Endothelial cell of umbilical vein (primary cell): ENCODE measurements at regions not wholly inside any gene's neighbourhood (a gene's known extent, or its start where the extent isn't known, plus 50 kb on each side); places are given as distances from the start of the nearest gene placed in this dataset.

ENCODE experiments used
- BruUV-seq: library from RNA; stranded (reverse); fragments of 400-500 nt; replicated peaks from 2 replicates; lab custom pipeline; 2021; lab: Mats Ljungman, UMichigan
- CTCF ChIA-PET: fragments of 300-600, 350-600 bp; sonication (Branson Sonifier 250); formaldehyde crosslinking; loops from one replicate; lab custom pipeline; 2021; ENCODE audit warnings: antibody characterized with exemption, inconsistent platforms; lab: Charles Lee
- POLR2A ChIA-PET: fragments of 300-600, 350-600 bp; sonication (Branson Sonifier 250); formaldehyde crosslinking; loops from one replicate; lab custom pipeline; 2021; ENCODE audit warnings: antibody characterized with exemption, inconsistent platforms; lab: Charles Lee
- DNase-seq: peaks from one replicate; pipeline ENCODE4 v3.0.0-alpha.2; 2011; ENCODE audit warnings: low read depth, low spot score
- FAIRE-seq: peaks from 2 replicates; lab custom pipeline; 2011; peaks lifted over from hg19 to GRCh38; lab: Jason Lieb, UNC
- H2AFZ ChIP-seq: 2 replicates; pipeline ENCODE4 v1.6.0; 2012; ENCODE audit warnings: low read depth, low read length, control low read depth, inconsistent platforms
- H3K27ac ChIP-seq: 2 replicates; pipeline ENCODE4 v1.5.1; 2011; ENCODE audit warnings: low read depth, mild to moderate bottlenecking, control low read depth, low read length, moderate library complexity; ENCODE audit not compliant: insufficient read depth
- H3K27me3 ChIP-seq, 2 experiments: 2 replicates each; pipeline versions ENCODE4 v1.6.0 to v1.6.1; 2011; ENCODE audit warnings: low read length in 2 of 2, mixed read lengths in 1 of 2; ENCODE audit not compliant: control insufficient read depth in 2 of 2, insufficient read depth in 2 of 2
- H3K36me3 ChIP-seq, 2 experiments: 2 replicates in 1 of 2; 3 replicates in 1 of 2; pipeline ENCODE4 v1.5.1; 2011; ENCODE audit warnings: low read length in 2 of 2, mild to moderate bottlenecking in 1 of 2, moderate library complexity in 1 of 2; ENCODE audit not compliant: control insufficient read depth in 2 of 2, insufficient read depth in 2 of 2; ENCODE audit errors: extremely low read depth in 1 of 2
- H3K4me1 ChIP-seq: 3 replicates; pipeline ENCODE4 v1.5.1; 2011; ENCODE audit warnings: mild to moderate bottlenecking, low read length; ENCODE audit not compliant: control insufficient read depth, insufficient read depth; ENCODE audit errors: extremely low read depth
- H3K4me2 ChIP-seq: 2 replicates; pipeline ENCODE4 v1.6.1; 2011; ENCODE audit warnings: low read length, control low read depth, mixed read lengths; ENCODE audit not compliant: insufficient read depth
- H3K4me3 ChIP-seq, 3 experiments: fragments of 200-600 bp in 1 of 3; sonication (generic), shearing (Covaris generic) in 1 of 3; replicated peaks in 1 of 3; 2 replicates each; pipeline ENCODE4 v1.5.1; 2011 to 2016; ENCODE audit warnings: control low read depth in 3 of 3, low read length in 3 of 3, mild to moderate bottlenecking in 2 of 3, inconsistent platforms in 1 of 3, low read depth in 1 of 3, moderate library complexity in 1 of 3; ENCODE audit not compliant: insufficient read depth in 1 of 3
- H3K79me2 ChIP-seq: 2 replicates; pipeline ENCODE4 v1.6.0; 2012; ENCODE audit warnings: low read length, inconsistent platforms; ENCODE audit not compliant: control insufficient read depth, insufficient read depth
- H3K9ac ChIP-seq: replicated peaks from 2 replicates; pipeline ENCODE3; 2011; ENCODE audit warnings: low read length, control low read depth; ENCODE audit not compliant: insufficient read depth; ENCODE audit errors: extremely low read depth
- H3K9me1 ChIP-seq: replicated peaks from 3 replicates; pipeline ENCODE4 v1.6.0; 2011; ENCODE audit warnings: mild to moderate bottlenecking, low read length; ENCODE audit not compliant: control insufficient read depth, insufficient read depth; ENCODE audit errors: extremely low read depth
- H3K9me3 ChIP-seq: replicated peaks from 2 replicates; pipeline ENCODE4 v1.5.1; 2012; ENCODE audit warnings: low read length, inconsistent platforms; ENCODE audit not compliant: control insufficient read depth, insufficient read depth
- H4K20me1 ChIP-seq: replicated peaks from 2 replicates; pipeline ENCODE3; 2011; ENCODE audit warnings: mild to moderate bottlenecking, low read length; ENCODE audit not compliant: control insufficient read depth, insufficient read depth; ENCODE audit errors: extremely low read depth
- EZH2 ChIP-seq: IDR thresholded peaks from 2 replicates; pipeline ENCODE4 v1.6.1; 2012; ENCODE audit warnings: borderline replicate concordance, low read depth, mild to moderate bottlenecking, moderate library complexity, low read length, inconsistent platforms; ENCODE audit not compliant: severe bottlenecking
- FOS ChIP-seq: IDR thresholded peaks from 2 replicates; pipeline ENCODE4 v1.6.1; 2011; ENCODE audit warnings: mild to moderate bottlenecking, low read length, moderate library complexity, borderline replicate concordance; ENCODE audit not compliant: insufficient read depth
- GATA2 ChIP-seq: IDR thresholded peaks from 2 replicates; pipeline ENCODE4 v1.7.0; 2011; ENCODE audit warnings: low read depth, mild to moderate bottlenecking, moderate library complexity, mixed read lengths, low read length; ENCODE audit not compliant: insufficient read length, insufficient read depth
- JUN ChIP-seq: IDR thresholded peaks from 2 replicates; pipeline ENCODE4 v1.6.1; 2011; ENCODE audit warnings: borderline replicate concordance, low read depth; ENCODE audit not compliant: insufficient read length, insufficient read depth
- MAX ChIP-seq: IDR thresholded peaks from 2 replicates; pipeline ENCODE4 v1.6.1; 2011; ENCODE audit not compliant: insufficient read depth, insufficient read length
- MYC ChIP-seq: IDR thresholded peaks from one replicate; pipeline ENCODE4 v1.6.1; 2011; ENCODE audit warnings: mild to moderate bottlenecking, low read depth, low read length
- POLR2A ChIP-seq: IDR thresholded peaks from 2 replicates; pipeline ENCODE4 v1.6.1; 2012; ENCODE audit warnings: low read depth, mild to moderate bottlenecking, control low read depth, low read length
- POLR2AphosphoS5 ChIP-seq: IDR thresholded peaks from 2 replicates; pipeline ENCODE4 v1.6.1; 2012; ENCODE audit warnings: low read depth, mild to moderate bottlenecking, control low read depth, low read length, moderate library complexity; ENCODE audit not compliant: insufficient read depth
- dilution Hi-C: fragments of 300-500 bp; cut with MboI; formaldehyde crosslinking; loops from one replicate; pipeline ENCODE4 v1.15.0; 2019; ENCODE audit warnings: low sequenced_read_pairs; ENCODE audit not compliant: extremely low pct_ligation_motif_present
- intact Hi-C: fragments of 100-400 bp; cut with micrococcal nuclease; formaldehyde crosslinking; loops from one replicate; pipeline ENCODE4 v1.10.0; 2022
- TF ChIP-seq, protein P1 (sequence below), 2 donors: IDR thresholded peaks; 1 replicate in 1 of 2; 2 replicates in 1 of 2; pipeline ENCODE4 v1.5.1; 2011; ENCODE audit warnings: low read length in 2 of 2, mild to moderate bottlenecking in 2 of 2, moderate library complexity in 2 of 2, control low read depth in 1 of 2, inconsistent platforms in 1 of 2, low read depth in 1 of 2; ENCODE audit not compliant: insufficient read depth in 1 of 2; ENCODE audit errors: extremely low read depth in 1 of 2

DNA sequence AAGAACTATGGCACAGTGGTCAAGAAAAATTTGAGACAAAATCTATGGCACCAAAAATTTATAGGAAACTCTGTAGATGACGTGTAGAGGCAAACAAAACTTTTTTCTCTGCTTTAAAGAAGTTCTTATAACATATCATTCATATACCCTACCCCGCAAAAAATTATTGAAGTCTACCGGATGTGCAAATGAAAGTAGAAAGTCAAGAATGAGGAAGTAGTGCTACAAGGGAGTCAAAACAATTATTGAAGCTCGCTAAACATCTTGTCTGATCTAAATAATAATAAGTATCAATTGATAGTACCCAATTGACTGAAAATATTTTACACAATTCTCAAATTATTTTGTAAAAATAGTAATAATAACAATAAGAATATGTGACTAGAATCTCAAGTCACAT is 398.5 kb downstream of the TAF11L14 start:
- no TSS peak for BruUV-seq
- dilution Hi-C loops, result no loop called here
- H3K9ac ChIP-seq, result no peak overlapping the region

More for the DNA sequence above, 398.5 kb downstream of the TAF11L14 start:
- DNase-seq, result no peak
- H3K4me1 ChIP-seq, result no peaks in the 10 kb centered on the region
- ChIA-PET POLR2A (no interaction called here), CTCF (no interaction called here)
- H2AFZ ChIP-seq, result no peak overlapping the region
- H4K20me1 ChIP-seq, result no peaks in the 10 kb centered on the region
- no peaks in the 10 kb centered on the region for H3K27me3 ChIP-seq
- no peaks in the 10 kb centered on the region for H3K9me1 ChIP-seq
- no peak overlapping the region for H3K4me2 ChIP-seq
- no peak for FAIRE-seq
- no peaks in the 10 kb centered on the region for H3K36me3 ChIP-seq
- no peak for TF ChIP-seq MAX
- TF ChIP-seq MYC, result no peak
- TF ChIP-seq FOS, result no peak
- no peak for TF ChIP-seq JUN
- TF ChIP-seq, protein P1, sequence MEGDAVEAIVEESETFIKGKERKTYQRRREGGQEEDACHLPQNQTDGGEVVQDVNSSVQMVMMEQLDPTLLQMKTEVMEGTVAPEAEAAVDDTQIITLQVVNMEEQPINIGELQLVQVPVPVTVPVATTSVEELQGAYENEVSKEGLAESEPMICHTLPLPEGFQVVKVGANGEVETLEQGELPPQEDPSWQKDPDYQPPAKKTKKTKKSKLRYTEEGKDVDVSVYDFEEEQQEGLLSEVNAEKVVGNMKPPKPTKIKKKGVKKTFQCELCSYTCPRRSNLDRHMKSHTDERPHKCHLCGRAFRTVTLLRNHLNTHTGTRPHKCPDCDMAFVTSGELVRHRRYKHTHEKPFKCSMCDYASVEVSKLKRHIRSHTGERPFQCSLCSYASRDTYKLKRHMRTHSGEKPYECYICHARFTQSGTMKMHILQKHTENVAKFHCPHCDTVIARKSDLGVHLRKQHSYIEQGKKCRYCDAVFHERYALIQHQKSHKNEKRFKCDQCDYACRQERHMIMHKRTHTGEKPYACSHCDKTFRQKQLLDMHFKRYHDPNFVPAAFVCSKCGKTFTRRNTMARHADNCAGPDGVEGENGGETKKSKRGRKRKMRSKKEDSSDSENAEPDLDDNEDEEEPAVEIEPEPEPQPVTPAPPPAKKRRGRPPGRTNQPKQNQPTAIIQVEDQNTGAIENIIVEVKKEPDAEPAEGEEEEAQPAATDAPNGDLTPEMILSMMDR (IDR thresholded peaks at IDR 0.05; ENCODE audit: extremely low read depth in 1 of 2, insufficient read depth in 1 of 2, low read depth in 1 of 2, low read length in 2 of 2), result no peak
- TF ChIP-seq GATA2, result no peak
- TF ChIP-seq POLR2AphosphoS5, result no peak
- no peak for TF ChIP-seq POLR2A
- no peak for TF ChIP-seq EZH2
- H3K79me2 ChIP-seq, result no peaks in the 10 kb centered on the region
- no peak overlapping the region for H3K27ac ChIP-seq
- no peaks in the 10 kb centered on the region for H3K9me3 ChIP-seq
- H3K4me3 ChIP-seq, result no peak overlapping the region
- intact Hi-C loops, result no loop called here
